WTC11 (cell line): ENCODE measurements at regions not wholly inside any gene's neighbourhood (a gene's known extent, or its start where the extent isn't known, plus 50 kb on each side); places are given as distances from the start of the nearest gene placed in this dataset.

Experiments used
- ATAC-seq: fragments of 200-7000 bp; cut with Tn5 transposase; 2 replicates; pipeline ENCODE4 v1.10.0; 2021; ENCODE audit warnings: mild to moderate bottlenecking, moderate library complexity
- CTCF ChIA-PET: fragments of 300-600 bp; sonication (Branson Sonifier 250); formaldehyde crosslinking; loops from one replicate; lab custom pipeline; 2021; ENCODE audit warnings: antibody characterized with exemption; lab: Charles Lee
- POLR2A ChIA-PET: fragments of 350-600 bp; sonication (Branson Sonifier 250); formaldehyde crosslinking; loops from one replicate; lab custom pipeline; 2021; ENCODE audit warnings: antibody characterized with exemption; lab: Charles Lee
- DNase-seq: peaks from one replicate; pipeline ENCODE4 v3.0.0; 2021; ENCODE audit warnings: low spot score
- H3K27ac Mint-ChIP-seq: 2 replicates; pipeline ENCODE4 v1.8.0; 2021; ENCODE audit warnings: mixed read lengths
- H3K27me3 Mint-ChIP-seq: 2 replicates; pipeline ENCODE4 v1.8.0; 2021; ENCODE audit warnings: low read depth, mild to moderate bottlenecking, moderate library complexity, mixed read lengths
- H3K36me3 Mint-ChIP-seq: 2 replicates; pipeline ENCODE4 v1.8.0; 2021; ENCODE audit warnings: mixed read lengths
- H3K4me1 Mint-ChIP-seq: 2 replicates; pipeline ENCODE4 v1.8.0; 2022; ENCODE audit warnings: mixed read lengths
- H3K4me3 Mint-ChIP-seq: 2 replicates; pipeline ENCODE4 v1.8.0; 2021; ENCODE audit warnings: mild to moderate bottlenecking, moderate library complexity, mixed read lengths
- H3K9me3 Mint-ChIP-seq: 2 replicates; pipeline ENCODE4 v1.8.0; 2021; ENCODE audit warnings: mixed read lengths
- ARID4B ChIP-seq: sonication (generic); formaldehyde crosslinking; IDR thresholded peaks from 2 replicates; pipeline ENCODE4 v1.8.0; 2023; ENCODE audit warnings: missing genetic modification reagents, mild to moderate bottlenecking, borderline replicate concordance
- ATF3 ChIP-seq: sonication (generic); formaldehyde crosslinking; conservative IDR thresholded peaks from 2 replicates; pipeline ENCODE4 v1.8.1; 2022; ENCODE audit warnings: mild to moderate bottlenecking, missing genetic modification reagents
- ATF6 ChIP-seq: sonication (generic); formaldehyde crosslinking; IDR thresholded peaks from 2 replicates; pipeline ENCODE4 v1.8.1; 2023; ENCODE audit warnings: mild to moderate bottlenecking, missing genetic modification reagents
- CBFB ChIP-seq: sonication (generic); formaldehyde crosslinking; IDR thresholded peaks from 2 replicates; pipeline ENCODE4 v1.8.1; 2022; ENCODE audit warnings: mild to moderate bottlenecking, low read depth, missing genetic modification reagents
- ESRRA ChIP-seq: sonication (generic); formaldehyde crosslinking; IDR thresholded peaks from 2 replicates; pipeline ENCODE4 v1.8.1; 2022; ENCODE audit warnings: mild to moderate bottlenecking, missing genetic modification reagents, borderline replicate concordance
- ETV6 ChIP-seq: sonication (generic); formaldehyde crosslinking; IDR thresholded peaks from 2 replicates; pipeline ENCODE4 v1.8.1; 2022; ENCODE audit warnings: mild to moderate bottlenecking, missing genetic modification reagents
- FOXP1 ChIP-seq: sonication (generic); formaldehyde crosslinking; IDR thresholded peaks from 2 replicates; pipeline ENCODE4 v1.8.0; 2022; ENCODE audit warnings: missing genetic modification reagents, mild to moderate bottlenecking, moderate library complexity, borderline replicate concordance
- GTF2I ChIP-seq: fragments of 250-450 bp; sonication (Bioruptor Pico); conservative IDR thresholded peaks from 2 replicates; pipeline ENCODE4 v1.4.0; 2021; ENCODE audit warnings: mild to moderate bottlenecking
- HMGA2 ChIP-seq: fragments of 250-450 bp; sonication (Bioruptor Pico); IDR thresholded peaks from 2 replicates; pipeline ENCODE4 v1.4.0; 2021; ENCODE audit warnings: mild to moderate bottlenecking, moderate library complexity
- IRF1 ChIP-seq: sonication (generic); formaldehyde crosslinking; IDR thresholded peaks from 2 replicates; pipeline ENCODE4 v1.8.0; 2023; ENCODE audit warnings: missing genetic modification reagents
- IRF2 ChIP-seq: sonication (generic); formaldehyde crosslinking; IDR thresholded peaks from 2 replicates; pipeline ENCODE4 v1.8.0; 2022; ENCODE audit warnings: low read depth, missing genetic modification reagents, borderline replicate concordance
- MAX ChIP-seq: sonication (generic); formaldehyde crosslinking; IDR thresholded peaks from 2 replicates; pipeline ENCODE4 v1.8.0; 2022; ENCODE audit warnings: mild to moderate bottlenecking, missing genetic modification reagents
- NFATC4 ChIP-seq: fragments of 250-450 bp; sonication (Bioruptor Pico); IDR thresholded peaks from 2 replicates; pipeline ENCODE4 v1.9.0; 2021; ENCODE audit warnings: mild to moderate bottlenecking
- SP1 ChIP-seq: sonication (generic); formaldehyde crosslinking; conservative IDR thresholded peaks from 2 replicates; pipeline ENCODE4 v1.8.1; 2022; ENCODE audit warnings: missing genetic modification reagents
- STAT6 ChIP-seq: sonication (generic); formaldehyde crosslinking; conservative IDR thresholded peaks from 2 replicates; pipeline ENCODE4 v1.8.1; 2023; ENCODE audit warnings: mild to moderate bottlenecking, low read depth, missing genetic modification reagents, moderate library complexity
- TCF7 ChIP-seq: sonication (generic); formaldehyde crosslinking; IDR thresholded peaks from 2 replicates; pipeline ENCODE4 v1.8.0; 2022; ENCODE audit warnings: mild to moderate bottlenecking, low read depth, missing genetic modification reagents, moderate library complexity
- TP53 ChIP-seq: sonication (generic); formaldehyde crosslinking; IDR thresholded peaks from 2 replicates; pipeline ENCODE4 v1.8.1; 2023; ENCODE audit warnings: mild to moderate bottlenecking, missing genetic modification reagents
- ZBTB43 ChIP-seq: sonication (generic); formaldehyde crosslinking; IDR thresholded peaks from 2 replicates; pipeline ENCODE4 v1.8.1; 2023; ENCODE audit warnings: mild to moderate bottlenecking, missing genetic modification reagents
- ZNF121 ChIP-seq: sonication (generic); formaldehyde crosslinking; IDR thresholded peaks from 2 replicates; pipeline ENCODE4 v1.8.0; 2023; ENCODE audit warnings: missing genetic modification reagents
- ZNF138 ChIP-seq: sonication (generic); formaldehyde crosslinking; conservative IDR thresholded peaks from 2 replicates; pipeline ENCODE4 v1.8.1; 2022; ENCODE audit warnings: mild to moderate bottlenecking, moderate library complexity, missing genetic modification reagents
- ZNF317 ChIP-seq: sonication (generic); formaldehyde crosslinking; IDR thresholded peaks from 2 replicates; pipeline ENCODE4 v1.8.1; 2023; ENCODE audit warnings: low read depth, mild to moderate bottlenecking, moderate library complexity, missing genetic modification reagents, borderline replicate concordance
- ZNF423 ChIP-seq: fragments of 250-450 bp; sonication (Bioruptor Pico); IDR thresholded peaks from 2 replicates; pipeline ENCODE4 v2.1.2; 2022; ENCODE audit warnings: mild to moderate bottlenecking, moderate library complexity
- ZNF425 ChIP-seq: fragments of 250-450 bp; sonication (Bioruptor Pico); conservative IDR thresholded peaks from 2 replicates; pipeline ENCODE4 v1.9.0; 2021; ENCODE audit warnings: mild to moderate bottlenecking
- ZNF671 ChIP-seq: fragments of 250-450 bp; sonication (Bioruptor Pico); IDR thresholded peaks from 2 replicates; pipeline ENCODE4 v1.8.0; 2021; ENCODE audit warnings: mild to moderate bottlenecking

GRCh38 chrX:45879512-45879911 lies 665.7 kb downstream of the ZNF674 start:
- no peaks in the 10 kb centered on the region for H3K36me3 Mint-ChIP-seq
- no peak overlapping the region for H3K4me3 Mint-ChIP-seq
- H3K27ac Mint-ChIP-seq, result no peak overlapping the region
- no peak for DNase-seq
- no peak for ATAC-seq
- POLR2A ChIA-PET, result no interaction called here
- CTCF ChIA-PET, result no interaction called here
- H3K4me1 Mint-ChIP-seq, result peaks cover 17% of the 10 kb centered on the region
- no peaks in the 10 kb centered on the region for H3K9me3 Mint-ChIP-seq
- H3K27me3 Mint-ChIP-seq, result no peaks in the 10 kb centered on the region
- no peak for TF ChIP-seq ZNF671 (CRISPR knock-in tag)
- TF ChIP-seq ZNF317, result no peak
- no peak for TF ChIP-seq IRF2 (CRISPR knock-in tag)
- TF ChIP-seq FOXP1 (CRISPR knock-in tag), result no peak
- no peak for TF ChIP-seq SP1 (CRISPR knock-in tag)
- TF ChIP-seq CBFB (CRISPR knock-in tag), result no peak
- no peak for TF ChIP-seq GTF2I
- TF ChIP-seq IRF1, result no peak
- no peak for TF ChIP-seq TCF7 (CRISPR knock-in tag)
- no peak for TF ChIP-seq ESRRA (CRISPR knock-in tag)
- no peak for TF ChIP-seq ZNF121 (CRISPR knock-in tag)
- no peak for TF ChIP-seq ATF3
- no peak for TF ChIP-seq TP53 (CRISPR knock-in tag)
- TF ChIP-seq ETV6 (CRISPR knock-in tag), result no peak
- no peak for TF ChIP-seq NFATC4
- TF ChIP-seq HMGA2 (CRISPR knock-in tag), result no peak
- no peak for TF ChIP-seq ZNF425 (CRISPR knock-in tag)
- TF ChIP-seq ZNF423 (CRISPR knock-in tag), result no peak

- H3K27me3 Mint-ChIP-seq, result no peaks in the 10 kb centered on the region
- ATAC-seq (no peak), DNase-seq (no peak)
- no peak overlapping the region for H3K4me3 Mint-ChIP-seq
- ChIA-PET CTCF (no interaction called here), POLR2A (no interaction called here)
- no peaks in the 10 kb centered on the region for H3K9me3 Mint-ChIP-seq
- H3K4me1 Mint-ChIP-seq, result peaks cover 18% of the 10 kb centered on the region
- H3K36me3 Mint-ChIP-seq, result no peaks in the 10 kb centered on the region
- H3K27ac Mint-ChIP-seq, result no peak overlapping the region
- no peak for TF ChIP-seq ZNF138 (CRISPR knock-in tag)
- no peak for TF ChIP-seq ATF6 (CRISPR knock-in tag)
- TF ChIP-seq MAX, result no peak
- no peak for TF ChIP-seq ZBTB43 (CRISPR knock-in tag)
- no peak for TF ChIP-seq FOXP1 (CRISPR knock-in tag)
- no peak for TF ChIP-seq SP1 (CRISPR knock-in tag)
- no peak for TF ChIP-seq ARID4B
- TF ChIP-seq STAT6 (CRISPR knock-in tag), result no peak
Measured at GRCh38 chrX:45876206-45876605, 669.0 kb downstream of the ZNF674 start.
